SK-N-SH (cell line): ENCODE measurements at regions not wholly inside any gene's neighbourhood (a gene's known extent, or its start where the extent isn't known, plus 50 kb on each side); places are given as distances from the start of the nearest gene placed in this dataset.

Source experiments
- CTCF ChIA-PET: fragments of 300-600, 350-600 bp; formaldehyde crosslinking; extraction: SDS; loops from one replicate; lab custom pipeline; 2021; lab: Yijun Ruan, JAX
- POLR2A ChIA-PET: fragments of 350-600 bp; sonication (Branson Sonifier 250); formaldehyde crosslinking; extraction: SDS; loops from one replicate; lab custom pipeline; 2020; ENCODE audit warnings: antibody characterized with exemption, inconsistent platforms; lab: Yijun Ruan, JAX
- DNase-seq: peaks from one replicate; pipeline ENCODE4 v3.0.0; 2012
- H2AFZ ChIP-seq: fragments of 200-600 bp; sonication (generic); 2 replicates; pipeline ENCODE4 v1.8.1; 2016; ENCODE audit warnings: antibody characterized with exemption, mild to moderate bottlenecking, low read depth
- H3F3A ChIP-seq: fragments of 200-600 bp; sonication (generic); replicated peaks from 2 replicates; pipeline ENCODE3; 2016; ENCODE audit warnings: antibody characterized with exemption, mild to moderate bottlenecking; ENCODE audit not compliant: insufficient read depth
- H3K27ac ChIP-seq, 2 experiments: fragments of 200-500 bp in 1 of 2; fragments of 200-600 bp in 1 of 2; sonication (Bioruptor generic) in 1 of 2; sonication (generic), shearing (Covaris generic) in 1 of 2; 2 replicates each; pipeline versions ENCODE4 v1.5.1 to v1.6.1; 2014 to 2016; ENCODE audit warnings: low read depth in 2 of 2, inconsistent platforms in 1 of 2, low read length in 1 of 2, mild to moderate bottlenecking in 1 of 2, mixed read lengths in 1 of 2
- H3K27me3 ChIP-seq: fragments of 200-600 bp; sonication (generic), shearing (Covaris generic); 2 replicates; pipeline ENCODE4 v1.6.1; 2016; ENCODE audit warnings: mixed run types; ENCODE audit not compliant: insufficient read depth
- H3K36me3 ChIP-seq, 2 experiments: fragments of 200-500 bp in 1 of 2; fragments of 200-600 bp in 1 of 2; sonication (Bioruptor generic) in 1 of 2; sonication (generic) in 1 of 2; replicated peaks in 1 of 2; 2 replicates each; pipeline versions ENCODE3 to v1.5.1; 2014 to 2016; ENCODE audit warnings: low read length in 1 of 2, mild to moderate bottlenecking in 1 of 2; ENCODE audit not compliant: insufficient read depth in 2 of 2, control insufficient read depth in 1 of 2
- H3K4me1 ChIP-seq, 2 experiments: fragments of 200-500 bp in 1 of 2; fragments of 200-600 bp in 1 of 2; sonication (Bioruptor generic) in 1 of 2; sonication (generic), shearing (Covaris generic) in 1 of 2; 2 replicates each; pipeline versions ENCODE4 v1.5.1 to v1.6.1; 2014 to 2016; ENCODE audit warnings: low read depth in 1 of 2, low read length in 1 of 2, mixed run types in 1 of 2; ENCODE audit not compliant: insufficient read depth in 2 of 2, control insufficient read depth in 1 of 2
- H3K4me2 ChIP-seq: fragments of 200-600 bp; sonication (generic), shearing (Covaris generic); 2 replicates; pipeline ENCODE4 v1.6.1; 2017; ENCODE audit warnings: mixed run types
- H3K4me3 ChIP-seq, 2 experiments: fragments of 200-500 bp in 1 of 2; fragments of 200-600 bp in 1 of 2; sonication (Bioruptor generic) in 1 of 2; sonication (generic), shearing (Covaris generic) in 1 of 2; 2 replicates each; pipeline versions ENCODE4 v1.5.1 to v1.8.1; 2014 to 2016; ENCODE audit warnings: low read depth in 2 of 2, inconsistent platforms in 1 of 2, low read length in 1 of 2, mild to moderate bottlenecking in 1 of 2, mixed read lengths in 1 of 2, moderate library complexity in 1 of 2
- H3K79me2 ChIP-seq: fragments of 200-600 bp; sonication (generic); 2 replicates; pipeline ENCODE4 v1.8.1; 2017; ENCODE audit warnings: mild to moderate bottlenecking; ENCODE audit not compliant: insufficient read depth
- H3K9ac ChIP-seq: fragments of 200-600 bp; sonication (generic); 2 replicates; pipeline ENCODE4 v1.6.1; 2017; ENCODE audit warnings: mixed run types
- H3K9me2 ChIP-seq: fragments of 200-600 bp; sonication (generic); 2 replicates; pipeline ENCODE4 v1.6.1; 2017; ENCODE audit warnings: mixed run types
- H3K9me3 ChIP-seq: fragments of 200-600 bp; sonication (generic); 2 replicates; pipeline ENCODE4 v1.6.1; 2017; ENCODE audit warnings: mixed run types, mild to moderate bottlenecking, moderate library complexity
- H4K20me1 ChIP-seq: fragments of 200-600 bp; sonication (generic); 2 replicates; pipeline ENCODE4 v1.6.1; 2017; ENCODE audit warnings: mild to moderate bottlenecking, mixed run types; ENCODE audit not compliant: insufficient read depth
- CHD2 ChIP-seq: fragments of 150-350 bp; IDR thresholded peaks from 2 replicates; pipeline ENCODE4 v1.6.1; 2018; ENCODE audit warnings: low read length; ENCODE audit not compliant: partially characterized antibody
- ELF1 ChIP-seq: IDR thresholded peaks from 2 replicates; pipeline ENCODE4 v1.4.0; 2012
- EP300 ChIP-seq, 2 experiments: IDR thresholded peaks; 2 replicates each; pipeline versions ENCODE4 v1.4.0 to v1.6.1; 2012; ENCODE audit warnings: borderline replicate concordance in 1 of 2, low read depth in 1 of 2, low read length in 1 of 2
- EZH2phosphoT487 ChIP-seq: fragments of 200-600 bp; sonication (generic); IDR thresholded peaks from 2 replicates; pipeline ENCODE4 v1.6.1; 2017; ENCODE audit warnings: low read depth, mixed run types, mild to moderate bottlenecking, antibody characterized with exemption, moderate library complexity, borderline replicate concordance
- FOSL2 ChIP-seq: IDR thresholded peaks from 2 replicates; pipeline ENCODE4 v1.4.0; 2012; ENCODE audit warnings: low read depth, mild to moderate bottlenecking, moderate library complexity, borderline replicate concordance
- FOXM1 ChIP-seq: IDR thresholded peaks from 2 replicates; pipeline ENCODE4 v1.4.0; 2012; ENCODE audit warnings: low read depth, mild to moderate bottlenecking
- GABPA ChIP-seq: IDR thresholded peaks from 2 replicates; pipeline ENCODE4 v1.4.0; 2012; ENCODE audit warnings: low read depth, mild to moderate bottlenecking
- GATA2 ChIP-seq: sonication (generic); formaldehyde crosslinking; IDR thresholded peaks from 2 replicates; pipeline ENCODE4 v1.5.0; 2020; ENCODE audit warnings: mild to moderate bottlenecking, missing genetic modification reagents
- MEF2A ChIP-seq: IDR thresholded peaks from 2 replicates; pipeline ENCODE4 v1.4.0; 2012; ENCODE audit warnings: low read depth, borderline replicate concordance
- MXI1 ChIP-seq: IDR thresholded peaks from 2 replicates; pipeline ENCODE4 v1.6.1; 2012; ENCODE audit warnings: mild to moderate bottlenecking, low read depth, low read length, improper control_type of control experiment
- NFIC ChIP-seq: IDR thresholded peaks from 2 replicates; pipeline ENCODE4 v1.4.0; 2012; ENCODE audit warnings: borderline replicate concordance
- NRF1 ChIP-seq: IDR thresholded peaks from 2 replicates; pipeline ENCODE4 v1.6.1; 2012; ENCODE audit warnings: low read depth, mild to moderate bottlenecking, low read length
- POLR2AphosphoS5 ChIP-seq: IDR thresholded peaks from 2 replicates; pipeline ENCODE4 v1.6.1; 2012; ENCODE audit warnings: low read depth, low read length
- RAD21 ChIP-seq: IDR thresholded peaks from 2 replicates; pipeline ENCODE4 v1.6.1; 2012; ENCODE audit warnings: mild to moderate bottlenecking, low read length
- RCOR1 ChIP-seq: fragments of 150-350 bp; IDR thresholded peaks from 2 replicates; pipeline ENCODE4 v1.6.1; 2017; ENCODE audit warnings: antibody characterized with exemption, low read length
- RFX5 ChIP-seq: IDR thresholded peaks from 2 replicates; pipeline ENCODE4 v1.6.1; 2012; ENCODE audit warnings: mild to moderate bottlenecking, improper control_type of control experiment, low read length
- RXRA ChIP-seq: IDR thresholded peaks from 2 replicates; pipeline ENCODE4 v1.4.0; 2012; ENCODE audit warnings: low read depth, mild to moderate bottlenecking, borderline replicate concordance
- SIN3A ChIP-seq: IDR thresholded peaks from 2 replicates; pipeline ENCODE4 v1.6.1; 2012; ENCODE audit warnings: low read depth, mild to moderate bottlenecking, low read length, moderate library complexity, borderline replicate concordance
- SMC3 ChIP-seq: IDR thresholded peaks from 2 replicates; pipeline ENCODE4 v1.6.1; 2012; ENCODE audit warnings: low read depth, low read length, improper control_type of control experiment
- TAF1 ChIP-seq: IDR thresholded peaks from 2 replicates; pipeline ENCODE4 v1.6.1; 2012; ENCODE audit warnings: low read depth, mild to moderate bottlenecking, low read length, moderate library complexity, borderline replicate concordance
- TCF12 ChIP-seq: IDR thresholded peaks from 2 replicates; pipeline ENCODE4 v1.4.0; 2012
- TEAD4 ChIP-seq: IDR thresholded peaks from 2 replicates; pipeline ENCODE4 v1.4.0; 2012; ENCODE audit warnings: mild to moderate bottlenecking, borderline replicate concordance; ENCODE audit not compliant: insufficient read depth
- WGBS: methylation state at CpG from one replicate; pipeline ENCODE4 v1.1.6; 2017; ENCODE audit warnings: low lambda C conversion rate; 5-methylcytosine and 5-hydroxymethylcytosine counted together
- TF ChIP-seq, protein P1 (sequence below): IDR thresholded peaks from 2 replicates; pipeline ENCODE4 v1.6.1; 2012; ENCODE audit warnings: mild to moderate bottlenecking, low read depth, low read length, moderate library complexity
- TF ChIP-seq, protein P2 (sequence below): fragments of 150-350 bp; IDR thresholded peaks from 2 replicates; pipeline ENCODE4 v1.6.1; 2017; ENCODE audit warnings: antibody characterized with exemption, low read length, low read depth, borderline replicate concordance

DNA sequence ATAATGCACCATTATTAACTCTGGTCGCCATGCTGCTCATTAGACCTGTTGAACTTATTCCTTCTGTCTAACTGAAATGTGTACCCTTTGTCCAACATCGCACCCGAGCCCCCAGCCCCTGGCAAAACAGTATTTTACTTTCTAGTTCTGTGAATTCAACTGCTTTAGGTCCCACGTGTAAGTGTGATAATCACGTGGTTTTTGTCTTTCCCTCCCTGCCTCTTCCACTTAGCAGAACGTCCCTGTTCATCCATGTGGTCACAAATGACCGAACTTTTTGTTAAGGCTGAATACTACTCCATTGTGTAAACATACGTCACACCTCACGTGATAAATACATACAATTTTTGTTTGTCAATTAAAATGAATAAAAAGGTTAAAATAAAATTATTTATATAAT is 826.9 kb downstream of the DCDC2C start:
- no peaks in the 10 kb centered on the region for H3F3A ChIP-seq
- TF ChIP-seq MEF2A: no peak
- TF ChIP-seq TEAD4: no peak
- TF ChIP-seq FOXM1: no peak
- no peak for TF ChIP-seq SIN3A
- no peak for TF ChIP-seq NRF1
- TF ChIP-seq TAF1: no peak
- no peak for TF ChIP-seq POLR2AphosphoS5
- TF ChIP-seq RCOR1: no peak
- no peak for TF ChIP-seq RFX5
- no peak for TF ChIP-seq FOSL2
- TF ChIP-seq, protein P1, sequence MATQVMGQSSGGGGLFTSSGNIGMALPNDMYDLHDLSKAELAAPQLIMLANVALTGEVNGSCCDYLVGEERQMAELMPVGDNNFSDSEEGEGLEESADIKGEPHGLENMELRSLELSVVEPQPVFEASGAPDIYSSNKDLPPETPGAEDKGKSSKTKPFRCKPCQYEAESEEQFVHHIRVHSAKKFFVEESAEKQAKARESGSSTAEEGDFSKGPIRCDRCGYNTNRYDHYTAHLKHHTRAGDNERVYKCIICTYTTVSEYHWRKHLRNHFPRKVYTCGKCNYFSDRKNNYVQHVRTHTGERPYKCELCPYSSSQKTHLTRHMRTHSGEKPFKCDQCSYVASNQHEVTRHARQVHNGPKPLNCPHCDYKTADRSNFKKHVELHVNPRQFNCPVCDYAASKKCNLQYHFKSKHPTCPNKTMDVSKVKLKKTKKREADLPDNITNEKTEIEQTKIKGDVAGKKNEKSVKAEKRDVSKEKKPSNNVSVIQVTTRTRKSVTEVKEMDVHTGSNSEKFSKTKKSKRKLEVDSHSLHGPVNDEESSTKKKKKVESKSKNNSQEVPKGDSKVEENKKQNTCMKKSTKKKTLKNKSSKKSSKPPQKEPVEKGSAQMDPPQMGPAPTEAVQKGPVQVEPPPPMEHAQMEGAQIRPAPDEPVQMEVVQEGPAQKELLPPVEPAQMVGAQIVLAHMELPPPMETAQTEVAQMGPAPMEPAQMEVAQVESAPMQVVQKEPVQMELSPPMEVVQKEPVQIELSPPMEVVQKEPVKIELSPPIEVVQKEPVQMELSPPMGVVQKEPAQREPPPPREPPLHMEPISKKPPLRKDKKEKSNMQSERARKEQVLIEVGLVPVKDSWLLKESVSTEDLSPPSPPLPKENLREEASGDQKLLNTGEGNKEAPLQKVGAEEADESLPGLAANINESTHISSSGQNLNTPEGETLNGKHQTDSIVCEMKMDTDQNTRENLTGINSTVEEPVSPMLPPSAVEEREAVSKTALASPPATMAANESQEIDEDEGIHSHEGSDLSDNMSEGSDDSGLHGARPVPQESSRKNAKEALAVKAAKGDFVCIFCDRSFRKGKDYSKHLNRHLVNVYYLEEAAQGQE: no peak
- TF ChIP-seq, all 33 proteins: peak for 0
- ChIA-PET CTCF (no interaction called here), POLR2A (no interaction called here)
- Histone ChIP-seq H3K9me3 (0 out of 2 replicates have a peak, but pooled peaks cover 1% of the 10 kb centered on the region), H2AFZ (no peak overlapping the region), H3K4me2 (no peak overlapping the region), H3K27me3 (no peaks in the 10 kb centered on the region), H4K20me1 (no peaks in the 10 kb centered on the region), H3K4me3 (no peak overlapping the region), H3K79me2 (no peaks in the 10 kb centered on the region), H3K27ac (no peak overlapping the region), H3K9me2 (no peaks in the 10 kb centered on the region), H3K9ac (no peak overlapping the region), H3K4me1 (no peaks in the 10 kb centered on the region), H3K36me3 (no peaks in the 10 kb centered on the region)
- DNase-seq: no peak
- WGBS: 9% methylated on average over 9 of the region's 9 CpGs

DNA sequence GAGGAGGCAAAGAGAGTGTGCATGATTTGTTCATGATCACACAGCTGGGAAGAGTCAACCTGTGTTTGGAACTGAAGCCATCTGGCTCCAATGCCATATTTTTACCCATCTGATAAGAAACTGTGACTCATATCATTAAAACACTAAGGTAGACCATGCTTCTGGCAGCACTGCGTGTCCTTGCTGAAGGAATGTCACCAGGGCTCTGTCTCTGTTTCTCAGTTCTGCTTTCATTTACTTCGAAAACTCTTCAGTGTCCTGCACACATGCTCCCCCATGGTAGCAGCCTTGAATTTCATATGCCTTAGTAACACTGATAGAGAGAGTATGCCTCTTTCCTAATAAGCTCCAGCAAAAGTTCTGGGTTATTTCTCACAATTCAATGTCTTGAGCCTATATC is 830.4 kb downstream of the DCDC2C start:
- H3K9me3 ChIP-seq: 0 out of 2 replicates have a peak, but pooled peaks cover 9% of the 10 kb centered on the region
- H3K4me2 ChIP-seq: no peak overlapping the region
- no peaks in the 10 kb centered on the region for H3K4me1 ChIP-seq
- H2AFZ ChIP-seq: no peak overlapping the region
- DNase-seq: no peak
- POLR2A ChIA-PET: no interaction called here
- H3K9ac ChIP-seq: no peak overlapping the region
- no peaks in the 10 kb centered on the region for H3K9me2 ChIP-seq
- WGBS: 3% methylated on average over 2 of the region's 2 CpGs
- CTCF ChIA-PET: interaction anchor here (0.8 kb wide), 1 partner anchor 16 kb away, joined by 3 read pairs; no protein-coding TSS in a partner anchor
- no peak overlapping the region for H3K27ac ChIP-seq
- TF ChIP-seq NRF1 (no peak), MXI1 (no peak), POLR2AphosphoS5 (no peak), TCF12 (no peak), SMC3 (no peak), RAD21 (no peak), CHD2 (no peak), TEAD4 (no peak), MEF2A (no peak), EP300 (IDR thresholded peaks at IDR 0.05; ENCODE audit: borderline replicate concordance in 1 of 2, low read depth in 1 of 2, low read length in 1 of 2) (no peak), RXRA (no peak), NFIC (no peak), GATA2 (CRISPR knock-in tag) (no peak), FOXM1 (no peak), ELF1 (no peak), GABPA (no peak), EZH2phosphoT487 (no peak), FOSL2 (no peak)
- TF ChIP-seq, protein P2, sequence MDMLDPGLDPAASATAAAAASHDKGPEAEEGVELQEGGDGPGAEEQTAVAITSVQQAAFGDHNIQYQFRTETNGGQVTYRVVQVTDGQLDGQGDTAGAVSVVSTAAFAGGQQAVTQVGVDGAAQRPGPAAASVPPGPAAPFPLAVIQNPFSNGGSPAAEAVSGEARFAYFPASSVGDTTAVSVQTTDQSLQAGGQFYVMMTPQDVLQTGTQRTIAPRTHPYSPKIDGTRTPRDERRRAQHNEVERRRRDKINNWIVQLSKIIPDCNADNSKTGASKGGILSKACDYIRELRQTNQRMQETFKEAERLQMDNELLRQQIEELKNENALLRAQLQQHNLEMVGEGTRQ: no peak
- no peaks in the 10 kb centered on the region for H3K79me2 ChIP-seq
- H3K36me3 ChIP-seq: no peaks in the 10 kb centered on the region
- no peaks in the 10 kb centered on the region for H4K20me1 ChIP-seq
- no peaks in the 10 kb centered on the region for H3K27me3 ChIP-seq
- H3F3A ChIP-seq: no peaks in the 10 kb centered on the region
- H3K4me3 ChIP-seq: no peak overlapping the region
